Suprapubic skin (tissue), 4 donors: ENCODE measurements at regions not wholly inside any gene's neighbourhood (a gene's known extent, or its start where the extent isn't known, plus 50 kb on each side); places are given as distances from the start of the nearest gene placed in this dataset.

ENCODE experiments used
- DNase-seq, 2 donors: peaks; one replicate each; pipeline ENCODE4 v3.0.0-alpha.2; 2019; ENCODE audit warnings: low spot score in 2 of 2
- H3K27ac ChIP-seq: fragments of 200-600 bp; sonication (generic); one replicate; pipeline ENCODE4 v1.5.1; 2019
- H3K27me3 ChIP-seq: fragments of 200-600 bp; sonication (generic); one replicate; pipeline ENCODE4 v1.5.1; 2019
- H3K36me3 ChIP-seq: fragments of 200-600 bp; sonication (generic); one replicate; pipeline ENCODE4 v1.5.1; 2019
- H3K4me1 ChIP-seq: fragments of 200-600 bp; sonication (generic); one replicate; pipeline ENCODE4 v1.5.1; 2019
- H3K4me3 ChIP-seq: fragments of 200-600 bp; sonication (generic); one replicate; pipeline ENCODE4 v1.5.1; 2019; ENCODE audit warnings: mild to moderate bottlenecking
- H3K9me3 ChIP-seq: fragments of 200-600 bp; sonication (generic); one replicate; pipeline ENCODE4 v1.5.1; 2019
- EP300 ChIP-seq: sonication (generic); formaldehyde crosslinking; IDR thresholded peaks from one replicate; pipeline ENCODE4 v1.6.1; 2017; ENCODE audit warnings: antibody characterized with exemption
- POLR2A ChIP-seq, 2 donors: fragments of 450-650 bp; IDR thresholded peaks; one replicate each; pipeline ENCODE4 v1.6.1; 2017; ENCODE audit warnings: antibody characterized with exemption in 2 of 2, mild to moderate bottlenecking in 2 of 2, moderate library complexity in 2 of 2
- POLR2AphosphoS5 ChIP-seq, 3 donors: sonication (generic); formaldehyde crosslinking; IDR thresholded peaks; one replicate each; pipeline ENCODE4 v1.6.1; 2017; ENCODE audit warnings: antibody characterized with exemption in 3 of 3
- WGBS: methylation state at CpG from one replicate; pipeline ENCODE4 v1.1.5; 2018; 5-methylcytosine and 5-hydroxymethylcytosine counted together
- TF ChIP-seq, protein P1 (sequence below), 2 donors: fragments of 200-600 bp in 1 of 2; fragments of 450-650 bp in 1 of 2; sonication (generic) in 1 of 2; IDR thresholded peaks; one replicate each; pipeline ENCODE4 v1.5.1; 2016 to 2019; ENCODE audit warnings: antibody characterized with exemption in 2 of 2, mild to moderate bottlenecking in 1 of 2, moderate library complexity in 1 of 2

DNA sequence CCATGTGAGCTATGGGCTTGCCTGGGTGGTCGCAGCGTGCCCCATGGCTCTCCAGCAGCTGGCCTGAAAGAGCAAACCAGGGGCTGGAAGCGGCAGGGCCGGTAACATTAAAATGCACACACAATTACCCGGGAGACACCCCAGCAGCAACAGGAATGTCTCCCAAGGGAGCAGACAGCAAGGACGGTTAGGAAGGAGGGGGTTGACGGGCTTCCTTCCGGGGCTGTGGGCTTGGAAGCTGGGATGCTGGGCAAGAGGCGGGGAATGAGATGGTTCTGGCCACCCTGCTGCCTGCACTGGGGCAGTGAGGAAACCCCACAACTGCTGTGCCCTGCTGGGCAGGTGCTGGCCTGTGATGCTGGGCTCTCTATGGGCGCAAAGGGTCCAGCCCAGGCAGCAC, 71.8 kb upstream of the ADAMTS2 start:
- H3K36me3 ChIP-seq, result no peaks in the 10 kb centered on the region
- 57% methylated on average over 10 of the region's 10 CpGs for WGBS
- no peaks in the 10 kb centered on the region for H3K9me3 ChIP-seq
- H3K4me3 ChIP-seq, result no peak overlapping the region
- DNase-seq, result peak in 1 of 2 donors; percentile 63
- peaks cover 37% of the 10 kb centered on the region for H3K27me3 ChIP-seq
- no peak overlapping the region for H3K27ac ChIP-seq
- H3K4me1 ChIP-seq, result no peaks in the 10 kb centered on the region
- TF ChIP-seq POLR2A (IDR thresholded peaks at IDR 0.05) (no peak), EP300 (no peak), POLR2AphosphoS5 (IDR thresholded peaks at IDR 0.05) (no peak)
- TF ChIP-seq, protein P1, sequence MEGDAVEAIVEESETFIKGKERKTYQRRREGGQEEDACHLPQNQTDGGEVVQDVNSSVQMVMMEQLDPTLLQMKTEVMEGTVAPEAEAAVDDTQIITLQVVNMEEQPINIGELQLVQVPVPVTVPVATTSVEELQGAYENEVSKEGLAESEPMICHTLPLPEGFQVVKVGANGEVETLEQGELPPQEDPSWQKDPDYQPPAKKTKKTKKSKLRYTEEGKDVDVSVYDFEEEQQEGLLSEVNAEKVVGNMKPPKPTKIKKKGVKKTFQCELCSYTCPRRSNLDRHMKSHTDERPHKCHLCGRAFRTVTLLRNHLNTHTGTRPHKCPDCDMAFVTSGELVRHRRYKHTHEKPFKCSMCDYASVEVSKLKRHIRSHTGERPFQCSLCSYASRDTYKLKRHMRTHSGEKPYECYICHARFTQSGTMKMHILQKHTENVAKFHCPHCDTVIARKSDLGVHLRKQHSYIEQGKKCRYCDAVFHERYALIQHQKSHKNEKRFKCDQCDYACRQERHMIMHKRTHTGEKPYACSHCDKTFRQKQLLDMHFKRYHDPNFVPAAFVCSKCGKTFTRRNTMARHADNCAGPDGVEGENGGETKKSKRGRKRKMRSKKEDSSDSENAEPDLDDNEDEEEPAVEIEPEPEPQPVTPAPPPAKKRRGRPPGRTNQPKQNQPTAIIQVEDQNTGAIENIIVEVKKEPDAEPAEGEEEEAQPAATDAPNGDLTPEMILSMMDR (IDR thresholded peaks at IDR 0.05), result no peak

DNA sequence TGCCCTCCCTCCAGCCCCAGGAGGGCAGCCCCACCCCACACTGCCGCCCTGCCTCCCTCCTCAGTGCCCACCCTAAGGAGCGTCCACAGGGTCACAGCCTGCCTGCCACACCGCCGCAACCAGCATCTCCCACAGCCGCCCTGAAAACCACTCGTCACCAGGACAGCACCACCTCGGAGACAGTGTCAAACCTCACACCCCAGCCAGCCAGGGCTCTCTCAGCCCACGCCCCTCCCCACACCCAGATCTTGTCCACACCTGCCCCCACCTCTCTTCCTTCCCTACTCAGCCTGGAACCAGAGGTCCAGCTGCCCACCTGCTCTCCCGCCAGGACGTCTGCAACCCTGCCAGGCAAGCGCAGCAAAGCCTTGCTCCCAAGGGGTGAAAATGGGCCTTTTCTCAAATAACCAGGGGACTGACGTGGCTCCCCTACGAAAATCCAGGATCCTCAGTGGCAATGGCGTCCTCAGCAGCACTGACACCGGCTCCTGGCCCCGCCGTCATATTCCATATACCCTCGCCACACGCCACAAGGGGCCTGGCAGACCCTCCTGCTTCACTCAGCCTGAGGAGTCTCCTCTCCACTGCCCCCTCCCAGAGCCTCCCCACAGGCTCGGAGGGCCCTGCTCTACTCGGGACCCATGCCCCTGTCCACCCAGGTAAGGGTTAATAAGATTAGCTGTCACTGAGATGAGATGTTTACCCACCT, 71.0 kb upstream of the ADAMTS2 start:
- Histone ChIP-seq H3K27me3 (peaks cover 32% of the 10 kb centered on the region), H3K4me3 (no peak overlapping the region), H3K9me3 (no peaks in the 10 kb centered on the region), H3K4me1 (no peaks in the 10 kb centered on the region), H3K27ac (no peak overlapping the region), H3K36me3 (no peaks in the 10 kb centered on the region)
- TF ChIP-seq POLR2A (IDR thresholded peaks at IDR 0.05), result no peak
- TF ChIP-seq, protein P1 (IDR thresholded peaks at IDR 0.05), result no peak
- no peak for TF ChIP-seq EP300
- no peak for TF ChIP-seq POLR2AphosphoS5 (IDR thresholded peaks at IDR 0.05)
- 89% methylated on average over 19 of the region's 21 CpGs for WGBS
- peak in 1 of 2 donors; percentile 65 for DNase-seq

DNA sequence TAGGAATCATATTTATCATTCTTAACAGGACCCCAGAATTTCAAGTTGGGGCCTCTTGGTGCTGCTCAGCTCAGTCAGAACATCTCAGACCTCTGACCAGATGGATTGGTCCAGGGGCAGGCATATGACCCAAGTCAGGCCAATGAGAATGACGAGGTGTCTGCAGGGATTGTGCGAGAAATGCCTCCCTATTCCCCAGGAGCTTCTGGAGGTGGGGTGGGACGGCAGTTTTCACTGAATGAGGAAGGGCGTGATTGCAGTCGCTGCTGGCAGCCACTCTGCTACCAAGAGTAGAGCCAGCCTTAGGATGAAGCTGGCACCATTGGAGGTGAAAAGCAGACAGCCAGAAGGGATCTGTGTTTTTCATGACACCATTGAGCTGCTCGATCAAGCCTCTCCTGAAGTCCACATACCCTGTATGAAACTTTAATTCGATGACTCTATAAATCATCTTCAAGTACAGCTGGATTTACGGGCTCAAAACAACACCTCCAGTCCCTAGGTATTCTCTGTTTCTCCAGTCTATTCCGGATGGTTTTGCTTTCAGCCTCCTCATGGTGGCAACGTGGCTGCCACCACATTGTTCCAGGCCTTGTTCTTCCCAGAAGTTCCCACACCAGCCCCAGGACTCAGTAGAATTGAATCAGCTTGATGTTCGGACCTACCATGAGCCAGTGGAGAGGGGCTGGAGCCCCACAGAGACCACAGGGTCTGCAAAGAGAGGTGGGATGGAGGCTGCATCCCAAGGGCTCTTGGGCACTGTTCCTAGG, 70.2 kb upstream of the ADAMTS2 start:
- Histone ChIP-seq H3K27ac (no peak overlapping the region), H3K36me3 (no peaks in the 10 kb centered on the region), H3K9me3 (no peaks in the 10 kb centered on the region), H3K4me1 (no peaks in the 10 kb centered on the region), H3K4me3 (no peak overlapping the region), H3K27me3 (peaks cover 32% of the 10 kb centered on the region)
- 87% methylated on average over 10 of the region's 11 CpGs for WGBS
- TF ChIP-seq, protein P1 (IDR thresholded peaks at IDR 0.05), result no peak
- TF ChIP-seq POLR2A (IDR thresholded peaks at IDR 0.05) (no peak), EP300 (no peak), POLR2AphosphoS5 (IDR thresholded peaks at IDR 0.05) (no peak)
- DNase-seq, result no peak

DNA sequence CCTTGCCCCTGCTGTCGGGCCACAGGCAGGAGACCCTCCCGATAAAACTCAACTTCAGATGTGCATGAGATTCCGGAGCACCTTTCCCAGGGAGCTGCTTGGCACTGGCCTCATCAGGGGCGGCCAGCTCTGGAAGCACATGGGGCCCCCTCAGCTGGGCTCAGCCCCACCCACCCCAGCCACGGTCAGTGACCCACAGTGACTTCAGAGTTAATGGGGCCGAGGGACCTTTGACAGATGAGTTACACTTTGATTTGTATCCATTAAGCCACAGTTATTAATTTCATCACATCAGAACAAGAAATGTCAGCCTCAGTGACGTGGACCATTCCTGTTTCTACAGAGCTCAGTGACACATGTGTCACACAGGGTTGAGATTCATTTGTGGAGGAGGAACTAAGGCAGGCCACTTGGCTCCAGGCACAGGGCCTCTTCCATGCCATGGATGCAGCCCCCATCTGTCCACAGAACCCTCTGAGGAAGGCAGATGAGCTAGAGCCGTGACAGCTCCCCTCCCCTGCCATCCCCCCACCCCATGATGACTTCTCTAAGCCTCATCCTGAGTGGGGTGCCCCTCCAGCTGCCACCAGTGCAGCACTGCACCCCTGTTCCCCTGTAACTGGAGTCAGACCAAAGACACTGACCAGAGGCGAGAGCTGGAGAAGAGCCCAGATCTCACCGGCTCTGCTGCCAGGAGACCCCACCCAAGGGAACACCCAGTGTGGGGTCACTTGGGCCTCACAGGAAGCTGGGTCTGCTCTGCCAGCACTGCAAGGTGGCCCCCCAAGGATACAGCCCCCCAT, 69.4 kb upstream of the ADAMTS2 start:
- H3K4me1 ChIP-seq, result no peaks in the 10 kb centered on the region
- H3K27me3 ChIP-seq, result peaks cover 32% of the 10 kb centered on the region
- DNase-seq, result peak in 1 of 2 donors; percentile 67
- no peak overlapping the region for H3K4me3 ChIP-seq
- TF ChIP-seq, protein P1 (IDR thresholded peaks at IDR 0.05), result no peak
- no peak overlapping the region for H3K27ac ChIP-seq
- no peaks in the 10 kb centered on the region for H3K36me3 ChIP-seq
- WGBS, result 67% methylated on average over 7 of the region's 10 CpGs
- no peaks in the 10 kb centered on the region for H3K9me3 ChIP-seq
